HG03064 (cell line): ENCODE measurements at regions not wholly inside any gene's neighbourhood (a gene's known extent, or its start where the extent isn't known, plus 50 kb on each side); places are given as distances from the start of the nearest gene placed in this dataset.

Source experiments
- ATAC-seq: cut with Tn5 transposase; IDR thresholded peaks from one replicate; pipeline ENCODE4 v1.9.1; 2021; ENCODE audit warnings: low read depth; ENCODE audit not compliant: unreplicated experiment

DNA sequence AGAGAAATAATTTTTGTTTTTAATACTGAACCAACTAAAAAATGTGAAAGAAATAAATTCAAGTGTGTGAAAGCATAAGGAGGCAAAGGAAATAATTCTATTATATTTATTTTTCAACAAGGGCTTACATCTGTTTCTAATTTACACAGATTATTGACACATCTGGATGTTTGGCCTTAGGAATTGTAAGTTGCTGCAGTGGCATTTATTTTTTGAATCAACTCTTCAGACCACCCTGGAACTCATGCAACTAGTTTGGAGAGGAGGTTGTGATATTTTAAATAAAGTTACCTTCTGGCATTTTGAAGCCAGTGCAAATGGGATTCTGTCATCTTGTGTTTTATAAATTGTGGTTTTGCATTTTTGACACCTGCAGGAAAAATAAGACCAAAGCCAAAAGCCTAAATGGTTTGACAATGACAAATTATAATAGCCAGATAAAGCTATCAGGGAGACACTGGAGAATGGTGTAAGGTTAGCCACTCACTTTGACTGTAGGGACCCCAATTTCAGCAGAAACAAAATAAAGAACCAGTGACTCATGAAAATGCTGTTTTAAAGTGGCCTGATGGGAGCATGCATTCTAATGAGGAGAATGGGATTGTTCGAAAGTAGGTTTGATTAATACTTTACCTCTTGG is 192.9 kb downstream of the KLF5 start:
- ATAC-seq = no peak

DNA sequence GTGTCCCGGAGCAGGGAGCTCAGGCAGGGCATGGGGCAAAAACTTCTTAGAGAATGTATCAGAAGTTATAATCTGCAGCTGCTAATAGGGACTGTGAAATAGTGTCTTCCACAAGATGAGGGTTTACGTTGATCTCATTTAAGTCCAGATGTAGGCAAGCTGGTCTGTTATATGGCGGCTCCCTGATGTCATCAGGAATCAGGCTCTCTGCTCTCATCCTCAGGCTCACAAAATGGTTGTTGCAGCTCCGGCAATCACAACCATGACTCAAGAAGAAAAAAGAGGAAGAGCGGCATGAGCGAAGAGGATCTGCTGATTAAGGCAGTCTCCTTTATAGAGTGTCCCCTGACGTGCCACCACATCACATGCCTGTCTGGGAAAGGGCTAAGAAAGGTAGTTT is 191.3 kb downstream of the KLF5 start:
- ATAC-seq = no peak

DNA sequence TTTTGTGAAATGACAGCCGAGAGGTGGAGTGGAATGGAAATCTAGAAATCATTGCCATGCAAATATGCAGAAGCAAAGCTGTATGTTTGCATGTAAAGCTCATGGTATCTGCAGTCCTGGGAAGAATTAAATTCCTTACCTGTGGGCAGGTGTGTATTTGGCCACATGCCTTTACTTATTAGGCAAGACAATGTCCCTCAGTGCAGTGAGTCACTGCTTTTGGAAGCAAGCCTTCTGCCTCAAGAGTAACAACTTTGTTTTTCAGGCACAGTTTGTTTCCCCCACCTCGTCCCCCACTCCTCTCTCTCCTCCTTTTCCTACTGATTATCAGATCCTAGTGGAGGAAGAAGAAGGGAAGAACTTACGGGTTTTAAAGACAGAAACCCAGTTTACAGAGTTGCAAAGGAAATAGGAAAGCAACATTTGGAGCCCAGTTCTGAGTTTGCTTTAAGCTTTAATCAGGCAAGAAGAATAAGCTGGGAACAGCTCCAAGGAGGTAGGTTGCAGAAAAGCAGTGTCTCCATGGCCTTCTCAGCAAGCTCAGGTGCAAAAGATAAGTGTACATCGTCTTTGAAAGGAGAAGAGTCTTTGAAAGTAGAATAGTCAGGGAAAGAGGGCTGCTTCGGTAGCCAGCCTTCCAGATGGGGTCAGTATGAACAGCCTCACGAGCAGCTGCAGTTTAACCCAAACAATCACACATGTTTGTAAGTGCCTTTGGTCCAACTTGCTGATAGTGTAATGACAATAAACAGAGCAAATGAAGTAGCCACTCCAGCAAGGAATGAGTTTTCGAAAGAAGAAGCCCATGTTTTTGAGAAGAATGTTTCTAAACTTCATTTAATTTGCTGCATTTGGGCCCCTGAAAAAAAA is 190.1 kb downstream of the KLF5 start:
- ATAC-seq = no peak

DNA sequence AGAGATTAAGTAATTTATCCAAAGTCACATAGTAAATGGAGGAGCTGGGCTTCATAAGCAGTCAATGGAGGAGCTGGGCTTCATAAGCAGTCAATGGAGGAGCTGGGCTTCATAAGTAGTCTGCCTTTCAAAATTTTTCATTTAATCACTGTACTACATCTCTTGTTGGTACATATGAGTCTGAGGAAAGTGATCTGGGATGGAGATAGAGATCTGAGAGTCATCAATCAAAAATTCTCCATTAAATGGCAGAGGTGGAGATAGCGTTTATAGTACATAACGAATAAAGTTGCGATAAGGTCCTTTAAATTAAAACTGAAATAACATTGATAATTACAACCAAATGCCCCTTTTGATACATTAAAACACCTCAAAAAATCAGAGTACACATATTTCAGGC is 189.3 kb downstream of the KLF5 start:
- no peak for ATAC-seq

- no peak for ATAC-seq
These were observed 186.4 kb downstream of the KLF5 start for GRCh38 chr13:73245246-73245645.

DNA sequence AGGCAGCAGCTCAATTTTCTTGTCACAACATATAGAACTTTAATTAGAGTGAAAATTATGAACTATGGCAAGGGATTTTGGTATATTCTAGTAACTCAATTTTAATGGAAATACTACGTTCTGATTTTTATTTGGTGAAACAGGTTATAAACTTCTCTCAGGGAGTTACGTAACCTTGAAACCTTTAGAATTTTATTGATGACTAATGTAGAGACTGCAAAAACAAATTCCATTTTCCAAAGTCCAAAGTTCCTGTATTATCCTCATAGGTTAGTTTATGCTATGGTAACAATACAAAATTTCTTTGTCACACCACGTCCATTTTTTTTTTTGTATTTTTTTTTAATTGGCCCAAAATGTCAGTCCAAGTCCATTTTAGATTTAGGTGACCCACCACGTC is 185.7 kb downstream of the KLF5 start:
- ATAC-seq = no peak

DNA sequence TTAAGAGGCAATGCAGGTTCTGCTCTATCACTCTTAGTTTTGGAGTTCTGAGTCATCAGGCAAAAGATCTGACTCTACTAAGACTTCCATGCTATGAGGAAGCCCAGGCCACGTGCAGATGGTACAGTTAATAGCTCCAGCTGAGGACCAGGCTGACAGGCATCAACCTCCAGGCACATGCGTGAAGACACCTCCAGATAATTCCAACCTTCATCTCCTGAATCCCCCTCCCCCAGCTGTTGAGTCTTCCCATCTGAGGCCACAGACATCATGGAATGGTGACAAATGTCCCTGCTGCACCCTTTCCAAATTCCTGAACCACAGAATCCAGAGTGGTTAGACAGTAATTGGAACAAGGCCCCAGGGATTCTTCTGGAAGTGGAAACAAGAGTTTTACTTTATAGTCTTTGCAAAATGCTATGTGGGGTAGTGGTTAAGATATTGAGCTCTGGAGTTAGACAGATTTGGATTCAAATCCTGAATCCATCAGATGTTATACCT is 183.8 kb downstream of the KLF5 start:
- ATAC-seq = no peak

DNA sequence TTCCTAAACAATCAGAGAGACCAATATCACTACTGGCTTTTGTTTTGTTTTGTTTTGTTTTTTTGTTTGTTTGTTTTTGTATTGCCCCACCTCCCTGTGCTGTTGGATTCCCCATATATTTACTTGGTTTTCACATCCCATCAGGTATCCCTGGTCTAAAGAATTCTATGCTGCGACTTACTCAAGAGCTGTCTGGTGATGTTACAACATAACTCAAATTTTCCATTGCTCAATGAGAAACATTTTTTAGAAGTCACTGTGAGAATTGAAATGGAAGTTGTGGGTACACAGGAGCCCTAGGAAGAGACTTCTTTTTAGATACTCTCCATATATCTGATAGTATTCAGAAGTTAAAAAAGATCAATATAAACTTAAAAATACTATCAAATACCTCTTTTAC is 181.4 kb downstream of the KLF5 start:
- ATAC-seq = no peak

GRCh38 chr13:73235385-73235784 is 176.6 kb downstream of the KLF5 start:
- ATAC-seq = no peak

DNA sequence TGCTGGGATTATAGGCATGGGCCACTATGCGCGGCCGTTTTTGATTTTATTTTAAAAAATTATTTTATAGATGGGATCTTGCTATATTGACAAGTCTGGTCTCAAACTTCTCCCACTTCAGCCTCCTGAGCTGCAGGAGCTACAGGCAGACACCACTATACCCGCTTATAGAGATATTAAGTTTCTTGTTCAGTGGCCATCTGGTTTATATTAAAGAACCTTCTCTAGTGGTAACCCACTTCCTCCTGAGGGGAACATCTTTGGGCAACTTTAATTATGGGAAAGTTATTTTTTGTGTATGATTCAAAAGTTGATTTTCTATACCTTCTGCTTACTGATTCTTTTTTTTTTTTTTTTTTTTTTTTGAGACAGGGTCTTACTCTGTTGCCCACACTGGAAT is 172.7 kb downstream of the KLF5 start:
- no peak for ATAC-seq

DNA sequence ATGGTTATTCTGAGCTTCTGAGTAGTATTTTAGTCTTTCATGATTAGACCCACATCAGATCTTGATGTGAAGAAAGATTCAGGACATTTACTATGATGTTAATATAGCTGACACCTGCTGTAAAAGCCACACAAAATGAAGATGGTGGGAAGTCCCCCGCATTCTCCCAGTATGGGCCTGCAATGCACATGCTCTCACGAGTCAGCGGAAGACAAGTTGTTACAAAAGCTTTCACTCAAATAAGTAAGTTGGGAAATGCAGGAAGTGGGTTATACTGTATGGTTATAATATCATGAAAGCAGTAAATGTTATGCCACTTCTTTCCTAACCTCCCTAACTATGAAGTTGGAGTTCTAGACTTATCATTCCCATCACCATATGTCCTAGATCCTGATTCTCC is 171.9 kb downstream of the KLF5 start:
- no peak for ATAC-seq

DNA sequence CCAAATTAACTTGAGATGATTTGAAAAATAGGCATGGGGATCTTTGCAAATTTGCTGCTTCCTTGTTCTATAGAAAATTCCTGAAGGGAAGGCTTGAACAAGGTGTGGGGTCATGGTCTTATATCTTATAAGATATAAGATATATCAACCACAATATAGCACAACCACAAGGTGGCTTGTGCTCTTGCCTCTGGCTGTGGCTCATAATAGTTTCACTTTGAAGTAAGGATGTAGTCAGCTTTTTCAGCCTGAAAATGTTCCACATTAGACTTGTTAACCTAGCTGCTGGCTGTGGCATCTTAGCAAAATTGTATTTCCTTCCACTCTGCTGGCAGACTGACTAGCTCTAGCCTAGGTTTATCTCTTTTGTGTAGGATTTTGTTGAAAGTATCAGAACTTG is 169.7 kb downstream of the KLF5 start:
- ATAC-seq = no peak

- no peak for ATAC-seq
These were observed 167.2 kb downstream of the KLF5 start for GRCh38 chr13:73225990-73226389.

GRCh38 chr13:73224703-73225102 is 165.9 kb downstream of the KLF5 start:
- no peak for ATAC-seq

- peak; percentile 82 for ATAC-seq
These were observed 164.6 kb downstream of the KLF5 start for GRCh38 chr13:73223372-73223781.

GRCh38 chr13:73222627-73223305 is 164.0 kb downstream of the KLF5 start:
- no peak for ATAC-seq

DNA sequence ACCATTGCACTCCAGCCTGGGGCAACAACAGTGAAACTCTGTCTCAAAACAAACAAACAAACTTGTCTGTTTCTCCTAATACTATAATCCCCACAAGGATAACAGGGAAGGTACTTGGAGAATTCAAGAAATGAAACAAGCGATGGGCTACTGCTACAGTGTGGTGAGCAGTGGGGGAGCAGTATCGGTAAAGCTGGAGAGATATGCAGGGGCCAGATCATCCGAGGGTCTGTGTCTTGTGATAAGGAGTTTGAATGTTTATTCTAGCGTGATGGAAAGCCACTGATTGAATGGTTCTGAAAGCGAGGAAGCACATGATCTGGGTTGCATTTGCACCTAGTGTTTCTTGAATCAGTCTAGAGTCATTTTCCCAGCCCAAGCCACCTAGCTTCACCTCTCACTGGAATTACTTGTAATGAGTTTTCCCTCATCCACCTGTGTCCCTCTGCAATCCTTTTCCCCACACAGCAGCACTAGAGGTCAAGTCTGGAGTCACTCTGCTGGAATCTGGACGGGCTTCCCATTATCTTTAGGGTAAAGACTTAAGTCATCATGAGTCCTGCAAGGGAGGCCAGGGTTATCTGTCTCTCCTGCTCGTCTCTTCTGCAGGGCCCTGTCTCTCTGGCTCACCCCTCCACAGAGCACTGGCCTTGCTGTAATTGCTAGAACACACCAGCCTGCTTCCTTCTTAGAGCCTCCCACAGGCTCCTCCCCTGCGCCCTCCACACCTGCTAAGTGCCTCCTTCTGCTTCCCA is 162.3 kb downstream of the KLF5 start:
- no peak for ATAC-seq

DNA sequence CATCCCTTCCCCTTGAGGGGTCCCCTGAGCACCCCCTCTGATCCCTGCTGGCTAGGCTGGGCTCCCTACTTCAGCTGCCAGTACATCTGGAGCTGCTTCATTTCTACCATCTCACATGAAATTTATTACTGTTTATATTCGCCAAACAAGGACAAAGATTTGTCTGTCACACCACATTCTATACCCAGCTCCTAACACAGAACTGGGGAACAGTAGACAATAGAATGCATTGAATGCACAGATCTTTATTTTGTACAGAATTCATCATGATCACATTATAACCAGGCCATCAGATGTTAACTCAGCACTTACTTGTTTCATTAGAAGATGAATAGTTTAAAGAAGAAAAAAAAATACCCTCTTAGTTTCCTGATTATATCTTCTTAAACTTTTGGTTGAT is 159.4 kb downstream of the KLF5 start:
- no peak for ATAC-seq

GRCh38 chr13:73216381-73216831 is 157.6 kb downstream of the KLF5 start:
- ATAC-seq = no peak

GRCh38 chr13:73215823-73216222 is 157.0 kb downstream of the KLF5 start:
- no peak for ATAC-seq

DNA sequence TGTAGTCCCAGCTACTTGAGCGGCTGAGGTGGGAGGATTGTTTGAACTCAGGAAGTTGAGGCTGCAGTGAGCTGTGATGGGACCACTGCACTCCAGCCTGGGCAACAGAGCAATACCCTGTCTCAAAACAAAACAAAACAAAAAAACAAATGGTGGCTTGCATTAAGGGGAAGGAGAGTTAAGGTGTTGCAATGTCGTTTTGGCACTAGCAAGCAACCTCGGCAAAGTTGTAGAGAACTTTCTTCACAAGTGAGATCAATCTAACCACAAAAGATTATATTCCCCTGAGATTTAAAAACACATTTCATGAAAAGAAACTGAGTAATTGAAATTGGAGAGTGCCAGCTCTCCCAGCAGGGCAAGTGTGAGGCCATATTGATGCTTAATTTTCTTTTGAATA is 153.7 kb downstream of the KLF5 start:
- no peak for ATAC-seq
